Astrocyte (in vitro differentiated cells and primary cell): ENCODE measurements at regions not wholly inside any gene's neighbourhood (a gene's known extent, or its start where the extent isn't known, plus 50 kb on each side); places are given as distances from the start of the nearest gene placed in this dataset.

ENCODE experiments used
- DNase-seq: peaks from one replicate; pipeline ENCODE4 v3.0.0-alpha.2; 2010; ENCODE audit warnings: low read depth
- FAIRE-seq: peaks from 2 replicates; lab custom pipeline; 2011; peaks lifted over from hg19 to GRCh38; lab: Jason Lieb, UNC
- H2AFZ ChIP-seq: 2 replicates; pipeline ENCODE4 v1.6.0; 2012; ENCODE audit warnings: low read depth, low read length, inconsistent platforms
- H3K27ac ChIP-seq: 2 replicates; pipeline ENCODE4 v1.5.1; 2011; ENCODE audit warnings: low read depth, low read length, inconsistent platforms
- H3K27me3 ChIP-seq: 2 replicates; pipeline ENCODE4 v1.6.0; 2011; ENCODE audit warnings: low read length, inconsistent platforms; ENCODE audit not compliant: insufficient read depth
- H3K36me3 ChIP-seq: 2 replicates; pipeline ENCODE4 v1.5.1; 2011; ENCODE audit warnings: low read length, inconsistent platforms; ENCODE audit not compliant: insufficient read depth
- H3K4me1 ChIP-seq: 2 replicates; pipeline ENCODE4 v1.5.1; 2011; ENCODE audit warnings: low read length, inconsistent platforms; ENCODE audit not compliant: insufficient read depth
- H3K4me2 ChIP-seq: 2 replicates; pipeline ENCODE4 v1.6.0; 2012; ENCODE audit warnings: low read length, inconsistent platforms
- H3K4me3 ChIP-seq: 2 replicates; pipeline ENCODE4 v1.5.1; 2011; ENCODE audit warnings: low read depth, mild to moderate bottlenecking, low read length, inconsistent platforms; ENCODE audit not compliant: insufficient read depth
- H3K79me2 ChIP-seq: 2 replicates; pipeline ENCODE4 v1.6.0; 2012; ENCODE audit warnings: mild to moderate bottlenecking, low read length, inconsistent platforms; ENCODE audit not compliant: insufficient read depth
- H3K9ac ChIP-seq: 2 replicates; pipeline ENCODE4 v1.6.0; 2012; ENCODE audit warnings: mild to moderate bottlenecking, low read length, inconsistent platforms
- H3K9me3 ChIP-seq: 2 replicates; pipeline ENCODE4 v1.5.1; 2012; ENCODE audit warnings: low read depth, mild to moderate bottlenecking, low read length, inconsistent platforms; ENCODE audit not compliant: insufficient read depth
- H4K20me1 ChIP-seq: 2 replicates; pipeline ENCODE4 v1.6.0; 2012; ENCODE audit warnings: low read length, inconsistent platforms; ENCODE audit not compliant: insufficient read depth
- H3K27ac Mint-ChIP-seq: one replicate; pipeline ENCODE4 v1.8.0; 2021; ENCODE audit warnings: mild to moderate bottlenecking, mixed read lengths; ENCODE audit not compliant: unreplicated experiment
- H3K27me3 Mint-ChIP-seq: one replicate; pipeline ENCODE4 v1.8.0; 2021; ENCODE audit warnings: low read depth, mixed read lengths; ENCODE audit not compliant: unreplicated experiment
- H3K36me3 Mint-ChIP-seq: one replicate; pipeline ENCODE4 v1.8.0; 2021; ENCODE audit warnings: low read depth, mixed read lengths; ENCODE audit not compliant: unreplicated experiment
- H3K4me1 Mint-ChIP-seq: one replicate; pipeline ENCODE4 v1.8.0; 2021; ENCODE audit warnings: low read depth, mixed read lengths; ENCODE audit not compliant: unreplicated experiment
- H3K4me3 Mint-ChIP-seq: one replicate; pipeline ENCODE4 v1.8.0; 2021; ENCODE audit warnings: mild to moderate bottlenecking, moderate library complexity, mixed read lengths; ENCODE audit not compliant: unreplicated experiment
- H3K9me3 Mint-ChIP-seq: one replicate; pipeline ENCODE4 v1.8.0; 2021; ENCODE audit warnings: mild to moderate bottlenecking, mixed read lengths; ENCODE audit not compliant: unreplicated experiment
- CTCF ChIP-seq: IDR thresholded peaks from 2 replicates; pipeline ENCODE4 v1.5.1; 2011; ENCODE audit warnings: low read depth, mild to moderate bottlenecking, inconsistent platforms, low read length, moderate library complexity; ENCODE audit not compliant: insufficient read depth
- EZH2 ChIP-seq: IDR thresholded peaks from 2 replicates; pipeline ENCODE4 v1.6.1; 2012; ENCODE audit warnings: mild to moderate bottlenecking, low read length, inconsistent platforms; ENCODE audit not compliant: insufficient read depth

- Mint-ChIP-seq H3K27me3 (no peaks in the 10 kb centered on the region), H3K4me1 (no peaks in the 10 kb centered on the region), H3K4me3 (no peak overlapping the region), H3K27ac (no peak overlapping the region), H3K9me3 (no peaks in the 10 kb centered on the region), H3K36me3 (no peaks in the 10 kb centered on the region)
- Histone ChIP-seq H3K79me2 (no peaks in the 10 kb centered on the region), H4K20me1 (no peaks in the 10 kb centered on the region), H3K27ac (no peak overlapping the region), H2AFZ (no peak overlapping the region), H3K27me3 (no peaks in the 10 kb centered on the region), H3K4me3 (no peak overlapping the region), H3K9ac (no peak overlapping the region), H3K36me3 (no peaks in the 10 kb centered on the region), H3K4me2 (no peak overlapping the region), H3K9me3 (no peaks in the 10 kb centered on the region), H3K4me1 (no peaks in the 10 kb centered on the region)
- TF ChIP-seq EZH2: no peak
- no peak for TF ChIP-seq CTCF
- no peak for DNase-seq
- FAIRE-seq: no peak
Measured at GRCh38 chr5:101362067-101362466, 459.0 kb upstream of the ST8SIA4 start.

GRCh38 chr5:101346906-101347305, 443.8 kb upstream of the ST8SIA4 start:
- no peaks in the 10 kb centered on the region for H3K36me3 Mint-ChIP-seq
- H3K9me3 Mint-ChIP-seq: no peaks in the 10 kb centered on the region
- no peak overlapping the region for H3K4me3 Mint-ChIP-seq

More at GRCh38 chr5:101346906-101347305, 443.8 kb upstream of the ST8SIA4 start:
- Histone ChIP-seq H3K9ac (no peak overlapping the region), H3K36me3 (no peaks in the 10 kb centered on the region), H3K4me3 (no peak overlapping the region), H3K27ac (no peak overlapping the region), H3K4me1 (no peaks in the 10 kb centered on the region), H4K20me1 (no peaks in the 10 kb centered on the region), H3K4me2 (no peak overlapping the region), H2AFZ (no peak overlapping the region), H3K27me3 (no peaks in the 10 kb centered on the region), H3K79me2 (no peaks in the 10 kb centered on the region), H3K9me3 (no peaks in the 10 kb centered on the region)
- FAIRE-seq: no peak
- DNase-seq: no peak
- no peak overlapping the region for H3K27ac Mint-ChIP-seq
- TF ChIP-seq EZH2 (no peak), CTCF (no peak)
- H3K4me1 Mint-ChIP-seq: no peaks in the 10 kb centered on the region
- no peaks in the 10 kb centered on the region for H3K27me3 Mint-ChIP-seq
